ENCODE measurements at regions not wholly inside any gene's neighbourhood (a gene's known extent, or its start where the extent isn't known, plus 50 kb on each side); places are given as distances from the start of the nearest gene placed in this dataset.
A peak's percentile ranks its signal among the peaks of the same experiment; 100 is the strongest.

DNA sequence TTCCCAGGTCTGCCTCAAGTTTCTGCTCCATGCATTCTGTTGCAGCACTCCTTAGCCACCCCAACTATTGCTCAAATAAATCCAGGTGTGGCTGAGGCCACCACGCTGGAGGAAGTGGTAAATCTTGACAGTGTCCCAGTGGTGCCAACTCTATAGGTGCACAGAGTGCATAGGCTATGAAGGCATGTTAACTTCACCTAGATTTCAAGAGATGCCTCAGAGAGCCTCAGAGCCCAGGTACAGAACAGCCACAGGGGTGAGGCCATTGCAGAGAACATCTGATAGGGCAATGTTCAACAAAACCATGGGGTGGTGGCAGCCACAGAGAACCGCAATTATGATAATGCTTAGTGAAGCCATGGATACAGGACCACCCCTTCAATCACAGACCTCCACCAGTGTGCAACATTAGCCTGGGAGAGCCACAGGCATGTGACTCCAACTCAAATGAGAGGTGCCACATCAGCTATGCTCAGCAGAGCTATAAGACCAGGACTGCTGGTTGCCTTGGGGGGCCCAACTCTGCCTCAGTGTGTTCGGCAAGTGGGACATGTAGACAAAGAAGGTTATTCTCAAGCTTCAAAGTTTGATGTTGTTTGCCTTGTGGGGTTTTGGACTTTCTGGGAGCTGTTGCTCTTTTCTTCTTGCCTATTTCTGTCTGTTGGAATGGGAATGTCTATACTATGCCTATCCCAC lies 468.7 kb downstream of the ANKRD50 start:
- DNase-seq (ENCODE audit: low read depth in 3 of 3, low spot score in 2 of 3) = no peak

DNA sequence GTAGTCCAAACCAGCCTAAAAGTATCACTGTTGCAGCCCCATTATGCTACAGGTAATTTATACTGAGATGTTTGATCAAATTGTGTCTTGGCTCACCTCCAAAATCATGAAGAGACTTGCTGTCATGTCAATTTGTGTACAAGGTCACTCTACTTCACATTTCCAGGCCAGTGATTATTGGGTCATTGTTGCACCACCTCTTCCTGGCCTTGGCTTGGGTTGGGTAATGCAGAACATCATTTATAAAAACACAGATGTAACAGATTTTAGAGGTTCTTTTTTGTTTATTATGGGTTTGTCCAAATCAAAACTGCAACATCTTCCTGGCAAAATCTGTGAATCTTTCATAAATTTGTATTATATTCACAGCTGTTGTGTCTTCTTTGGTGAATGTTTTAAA lies 459.5 kb downstream of the ANKRD50 start:
- no peak for DNase-seq (ENCODE audit: low read depth in 3 of 3, low spot score in 2 of 3)

DNA sequence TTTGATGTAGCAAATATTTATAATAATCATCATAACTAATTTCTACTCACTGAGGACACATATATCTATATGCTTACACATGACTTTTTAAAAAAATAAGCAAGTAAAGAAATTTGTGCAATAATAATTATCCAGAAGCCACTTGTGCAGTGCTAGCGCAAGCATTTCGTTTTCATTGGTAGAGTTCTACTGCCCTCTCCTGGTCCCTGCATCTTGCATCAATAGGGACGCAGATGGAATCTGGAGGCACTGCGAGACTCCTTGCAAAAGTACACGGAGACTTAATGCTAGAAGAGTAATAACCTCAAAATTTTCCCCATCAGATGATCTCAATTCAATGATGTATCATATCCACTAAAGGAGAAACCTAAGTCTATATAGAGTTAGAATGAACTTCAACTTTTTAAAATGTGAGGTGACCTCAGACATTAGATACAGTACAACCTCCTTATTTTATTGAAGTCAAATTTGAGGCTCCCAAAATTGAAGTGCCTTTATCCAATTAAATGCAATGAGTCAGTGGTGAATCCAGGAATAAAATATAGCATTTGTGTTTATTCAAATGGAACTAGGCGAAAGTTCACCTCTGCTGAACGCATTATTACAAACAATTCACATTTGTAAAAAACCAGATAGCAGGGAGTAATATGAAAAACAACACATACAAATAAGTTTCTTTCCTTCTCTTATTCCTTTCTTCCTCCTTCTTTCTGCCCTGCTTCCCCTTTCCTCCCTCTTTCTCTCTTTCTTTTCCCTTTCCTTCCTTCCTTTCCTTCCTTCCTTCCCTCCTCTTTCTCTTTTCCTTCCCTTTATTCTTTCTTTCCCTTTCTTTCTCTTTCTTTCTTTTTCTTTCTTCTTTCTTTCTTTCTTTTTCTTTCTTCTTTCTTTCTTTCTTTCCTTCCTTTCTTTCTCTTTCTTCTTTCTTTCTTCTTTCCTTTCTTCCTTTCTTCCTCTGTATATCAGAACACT lies 450.0 kb downstream of the ANKRD50 start:
- DNase-seq (ENCODE audit: low read depth in 3 of 3, low spot score in 2 of 3) = peak; percentile 65 to 77 (median 71)

DNA sequence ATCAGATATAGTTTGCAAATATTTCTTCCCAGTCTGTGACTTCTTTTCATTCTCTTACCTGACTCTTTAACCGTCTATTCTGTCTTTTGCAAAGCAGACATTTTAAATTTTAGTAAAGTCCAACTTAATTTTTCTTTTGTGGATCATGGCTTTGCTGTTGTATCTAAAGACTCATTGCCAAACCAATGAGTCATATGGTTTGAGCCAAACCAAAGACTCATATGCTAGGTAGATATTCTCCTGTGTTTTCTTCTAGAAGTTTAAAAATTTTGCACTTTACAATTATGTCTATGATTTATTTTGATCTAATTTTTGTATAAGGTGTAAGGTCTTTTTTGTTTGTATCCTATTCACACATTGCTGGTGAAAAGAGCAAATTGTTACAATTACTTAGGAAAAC lies 446.8 kb downstream of the ANKRD50 start:
- no peak for DNase-seq (ENCODE audit: low read depth in 3 of 3, low spot score in 2 of 3)

DNA sequence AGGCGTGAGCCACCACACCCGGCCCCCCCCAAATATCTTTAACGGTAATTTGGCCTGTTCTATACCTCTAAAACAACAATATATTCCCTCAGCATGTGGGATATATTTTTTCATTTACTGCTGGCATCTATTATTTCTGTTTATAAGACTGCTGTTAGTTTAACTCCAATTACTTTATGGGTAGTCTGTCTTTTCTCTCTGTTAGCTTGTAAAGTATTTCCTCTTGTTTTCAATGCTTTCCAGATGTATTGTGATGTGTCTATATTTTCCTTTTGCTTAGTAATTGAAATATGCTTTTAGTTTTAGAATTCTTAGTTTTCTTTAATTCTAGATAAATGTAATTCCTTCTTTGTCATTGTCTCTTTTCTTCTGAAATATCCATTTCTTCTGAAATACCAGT lies 445.8 kb downstream of the ANKRD50 start:
- DNase-seq (ENCODE audit: low read depth in 3 of 3, low spot score in 2 of 3) = no peak

DNA sequence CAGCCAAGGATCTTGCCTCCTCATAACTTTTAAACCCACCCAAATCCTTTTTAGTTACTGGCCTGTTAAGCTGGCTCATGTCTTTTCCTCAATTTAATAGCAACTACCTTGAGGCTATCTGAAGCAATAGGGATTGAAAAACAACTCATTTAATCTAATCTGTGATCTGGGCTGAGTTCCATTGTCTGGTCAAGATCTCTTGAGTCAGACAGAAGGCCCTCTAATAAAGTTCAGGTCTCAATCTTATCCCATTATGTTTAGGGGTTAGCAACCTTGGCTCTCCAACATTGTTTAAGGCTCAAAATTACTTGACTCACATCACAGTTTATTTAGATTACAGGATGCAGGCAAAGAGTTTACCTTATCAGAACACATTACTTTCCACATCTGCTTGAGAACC lies 436.1 kb downstream of the ANKRD50 start:
- DNase-seq (ENCODE audit: low read depth in 3 of 3, low spot score in 2 of 3) = no peak

DNA sequence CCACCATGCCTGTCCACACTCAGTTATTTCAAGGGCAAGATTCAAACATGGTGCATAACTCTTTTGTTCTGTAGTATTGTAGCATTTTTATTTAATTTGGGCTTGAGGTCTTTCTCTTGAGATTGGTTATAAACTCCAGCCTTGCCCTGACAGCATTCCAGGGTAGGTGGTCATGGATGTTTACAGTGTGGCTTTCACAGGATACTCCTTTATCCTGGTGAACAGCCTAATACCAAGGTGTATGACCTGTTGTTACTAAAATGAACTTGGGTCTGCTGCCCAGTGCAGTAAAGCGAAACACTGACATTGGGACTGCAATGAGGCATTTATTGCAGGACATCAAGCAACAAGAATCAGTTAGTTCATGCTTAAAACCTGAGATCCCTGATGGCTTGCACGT lies 434.8 kb downstream of the ANKRD50 start:
- no peak for DNase-seq (ENCODE audit: low read depth in 3 of 3, low spot score in 2 of 3)

DNA sequence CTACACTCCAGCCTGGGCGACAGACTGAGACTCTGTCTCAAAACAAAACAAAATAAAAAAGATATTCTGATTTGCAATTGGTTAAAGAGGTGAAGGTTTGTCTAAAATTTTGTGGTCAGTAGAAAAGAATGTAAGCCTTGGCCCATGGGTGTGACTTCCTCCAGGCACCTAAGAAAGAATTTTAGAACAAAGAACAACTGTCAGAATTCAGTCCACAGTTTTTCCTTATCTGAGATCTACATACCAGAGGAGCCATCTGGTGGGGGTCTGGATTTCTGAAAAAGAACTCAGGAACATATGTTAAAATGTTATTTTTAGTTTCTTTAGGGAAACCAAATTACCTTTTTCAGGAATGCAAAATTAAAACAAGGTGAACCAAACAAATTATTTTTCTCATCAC lies 434.1 kb downstream of the ANKRD50 start:
- DNase-seq (ENCODE audit: low read depth in 3 of 3, low spot score in 2 of 3) = no peak

DNA sequence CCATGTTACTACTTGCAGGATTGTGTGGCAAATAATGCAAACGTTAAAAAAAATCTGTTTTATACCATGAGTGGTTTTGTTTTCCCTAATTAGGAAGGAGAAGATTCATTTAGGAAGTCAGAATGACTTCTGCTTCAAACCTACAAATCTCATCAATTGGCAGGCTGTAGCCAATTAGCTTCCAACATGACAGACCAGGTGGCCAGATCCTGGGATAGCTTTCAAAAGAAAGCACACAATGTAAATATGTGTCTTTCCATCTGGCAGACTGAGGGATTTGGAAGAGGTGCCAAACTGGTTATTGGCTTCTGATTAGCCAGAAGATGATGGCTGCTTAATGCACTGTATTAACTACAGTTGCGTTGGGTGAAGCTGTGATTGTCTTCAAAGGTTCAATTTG lies 432.8 kb downstream of the ANKRD50 start:
- DNase-seq (ENCODE audit: low read depth in 3 of 3, low spot score in 2 of 3) = no peak

DNA sequence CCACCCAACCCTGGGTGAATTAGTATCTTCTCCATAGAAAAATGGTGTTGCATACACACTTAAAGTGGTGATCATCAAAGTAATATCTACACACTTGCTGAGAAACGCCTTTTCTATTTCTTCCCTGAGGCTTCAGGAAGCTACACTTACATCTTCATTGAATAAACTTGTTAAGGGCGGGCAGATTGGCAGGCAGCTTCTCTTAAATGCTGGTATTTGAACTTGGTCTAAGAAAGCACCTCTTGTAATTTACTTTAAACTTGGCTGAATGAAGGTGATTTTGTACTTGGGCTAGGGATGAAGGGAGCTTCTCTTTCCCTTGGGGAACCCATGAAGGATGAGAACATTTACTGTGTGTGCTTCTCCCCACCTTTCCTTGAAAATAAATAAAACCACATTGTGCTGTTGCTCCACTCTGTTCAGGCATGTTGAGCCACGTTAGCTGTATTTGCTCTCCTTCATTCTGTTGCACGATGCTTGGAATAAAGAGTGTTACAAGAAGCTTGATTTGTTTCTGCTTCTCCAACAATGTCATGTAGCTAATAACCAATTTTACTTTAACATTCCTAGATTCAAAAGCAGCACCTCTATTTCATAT lies 430.1 kb downstream of the ANKRD50 start:
- no peak for DNase-seq (ENCODE audit: low read depth in 3 of 3, low spot score in 2 of 3)

DNA sequence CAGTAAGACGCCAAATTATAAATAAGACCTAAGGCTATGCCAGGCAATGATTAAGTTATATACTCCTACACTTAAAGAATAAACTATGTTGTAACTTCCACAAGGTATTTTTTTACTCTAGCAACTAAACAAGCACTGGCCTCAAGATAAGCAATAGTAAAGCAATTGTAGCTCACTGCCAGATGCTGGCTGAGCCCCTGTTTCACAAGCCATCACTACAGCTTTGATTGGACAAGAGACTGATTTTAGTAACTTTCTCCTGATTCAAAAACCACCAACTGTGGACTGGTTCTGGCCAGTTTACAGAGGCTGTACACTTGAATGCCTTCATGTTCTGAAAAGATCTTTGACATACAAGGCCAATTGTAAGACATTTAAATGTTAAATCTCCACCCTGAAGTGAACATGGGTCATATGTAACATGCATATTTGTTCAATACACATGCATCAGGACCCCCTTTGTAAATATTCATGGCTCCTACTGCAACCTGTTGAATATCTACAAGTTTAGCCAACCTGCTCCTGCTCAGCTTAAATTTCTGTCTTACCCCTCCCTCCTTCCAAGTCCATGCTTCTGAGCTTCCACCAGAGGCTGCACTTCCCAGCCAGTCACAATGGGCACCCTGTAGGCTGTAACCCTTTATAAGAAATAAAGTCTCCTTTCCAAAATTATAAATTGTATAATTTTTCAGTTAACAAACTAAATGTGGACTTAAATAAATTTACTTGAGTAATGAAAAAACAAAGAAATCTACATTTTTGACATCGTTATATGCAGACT lies 423.6 kb downstream of the ANKRD50 start:
- DNase-seq (ENCODE audit: low read depth in 3 of 3, low spot score in 2 of 3) = no peak

DNA sequence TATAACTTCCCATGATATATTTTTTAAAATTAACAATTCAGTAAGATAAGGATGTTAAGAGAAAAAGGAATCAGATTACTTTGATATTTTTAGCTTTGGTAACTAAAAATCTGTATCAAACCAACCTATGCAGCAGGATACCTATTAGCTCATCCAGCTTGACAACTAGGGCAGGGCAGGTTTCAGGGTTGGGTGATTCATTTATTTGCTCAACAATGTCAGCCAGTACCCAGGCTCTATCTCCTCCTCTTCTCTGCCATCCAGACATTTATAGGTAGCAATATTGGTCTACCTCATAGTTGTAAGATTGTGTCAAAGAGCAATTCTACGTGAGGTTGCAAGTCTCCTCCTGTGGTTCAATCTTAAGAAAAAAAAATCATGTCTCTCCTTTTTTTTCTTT lies 421.9 kb downstream of the ANKRD50 start:
- DNase-seq (ENCODE audit: low read depth in 3 of 3, low spot score in 2 of 3) = no peak

DNA sequence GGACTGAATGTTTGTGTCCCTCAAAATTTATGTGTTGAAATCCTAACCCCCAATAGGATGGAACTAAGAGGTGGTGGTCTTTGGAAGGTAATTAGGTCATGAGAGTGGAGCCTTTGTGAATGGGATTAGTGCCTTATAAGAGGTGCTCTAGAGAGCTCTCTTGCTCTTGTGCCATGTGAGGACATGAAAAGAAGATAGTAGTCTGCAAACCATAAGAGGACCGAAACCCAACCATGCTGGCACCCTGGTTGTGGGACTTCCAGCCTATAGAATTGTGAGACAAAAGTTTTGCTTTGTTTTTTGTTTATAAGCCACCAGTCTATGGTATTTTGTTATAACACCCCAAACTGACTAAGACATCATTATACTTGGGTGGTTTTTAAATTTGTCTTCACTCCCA lies 417.1 kb downstream of the ANKRD50 start:
- DNase-seq (ENCODE audit: low read depth in 3 of 3, low spot score in 2 of 3) = no peak

DNA sequence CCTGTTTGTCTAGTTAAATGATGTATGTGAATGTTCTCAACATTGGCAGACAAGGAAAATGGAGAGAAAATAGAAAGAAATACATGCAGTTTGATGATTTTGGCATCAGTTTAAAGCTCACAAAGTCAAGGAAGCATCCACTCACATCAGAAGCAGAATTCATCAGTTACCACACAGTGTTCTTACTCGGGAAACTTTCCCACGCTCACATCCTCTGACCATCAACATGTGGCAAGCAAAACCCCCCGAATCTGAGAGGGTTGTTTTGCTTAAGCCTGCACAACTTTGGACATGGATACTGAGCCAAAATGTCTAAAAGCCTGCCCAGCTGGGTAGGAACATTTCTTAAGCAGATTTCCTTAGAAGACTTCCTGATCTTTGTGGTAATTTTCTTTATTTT lies 407.6 kb downstream of the ANKRD50 start:
- DNase-seq (ENCODE audit: low read depth in 3 of 3, low spot score in 2 of 3) = no peak

DNA sequence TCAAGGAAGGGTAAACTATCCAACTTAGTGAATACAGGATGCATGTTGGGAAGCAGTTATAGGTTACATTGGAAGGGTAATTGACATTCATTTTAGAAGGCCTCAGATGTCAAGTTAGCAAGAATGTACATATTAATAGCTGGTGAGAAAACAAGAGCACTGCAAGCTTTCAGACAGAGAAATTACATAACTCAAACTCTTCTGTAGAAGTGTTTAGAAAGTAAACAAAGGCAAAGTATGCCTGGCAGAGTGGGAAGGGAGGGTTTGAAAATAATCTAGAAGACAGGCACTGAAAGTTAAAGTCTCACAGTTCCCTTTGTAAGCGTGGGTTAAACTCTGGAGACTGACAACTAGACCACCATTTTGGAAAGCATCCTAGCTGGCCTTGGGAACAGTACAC lies 406.2 kb downstream of the ANKRD50 start:
- no peak for DNase-seq (ENCODE audit: low read depth in 3 of 3, low spot score in 2 of 3)

DNA sequence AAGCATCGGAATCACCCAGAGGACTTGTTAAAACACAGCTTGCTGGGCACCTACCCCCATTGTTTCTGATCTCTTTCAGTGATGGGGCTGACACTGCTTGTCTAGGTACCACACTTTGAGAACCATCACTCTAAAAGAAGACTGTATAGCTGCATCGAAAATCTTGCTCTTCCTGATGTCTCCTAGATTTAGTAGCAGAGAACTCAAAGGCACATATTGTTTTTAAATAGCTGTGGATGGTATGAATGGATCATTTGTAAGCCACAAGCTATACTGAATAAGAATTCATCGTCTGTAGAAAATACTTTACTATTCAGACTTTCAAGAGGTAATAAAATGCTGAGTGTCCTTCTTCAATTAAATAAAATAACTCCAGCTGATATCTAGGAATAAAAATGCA lies 405.4 kb downstream of the ANKRD50 start:
- DNase-seq (ENCODE audit: low read depth in 3 of 3, low spot score in 2 of 3) = no peak

DNA sequence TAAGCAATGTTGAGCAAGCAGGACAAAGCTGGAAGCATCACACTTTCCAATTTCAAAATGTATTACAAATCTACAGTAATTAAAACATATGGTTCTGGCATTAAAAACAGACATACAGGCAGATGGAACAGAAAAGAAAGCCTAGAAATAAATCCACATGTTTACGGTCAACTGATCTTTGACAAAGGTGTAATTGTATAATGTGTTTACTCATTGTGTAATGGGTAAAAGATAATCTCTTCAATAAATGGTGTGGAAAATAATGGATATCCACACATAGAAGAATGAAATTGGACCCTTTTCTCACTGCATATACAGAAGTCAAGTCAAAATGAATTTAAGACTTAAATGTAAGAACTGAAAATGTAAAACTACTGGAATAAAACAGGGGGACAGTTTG lies 394.2 kb downstream of the ANKRD50 start:
- DNase-seq (ENCODE audit: low read depth in 3 of 3, low spot score in 2 of 3) = no peak

DNA sequence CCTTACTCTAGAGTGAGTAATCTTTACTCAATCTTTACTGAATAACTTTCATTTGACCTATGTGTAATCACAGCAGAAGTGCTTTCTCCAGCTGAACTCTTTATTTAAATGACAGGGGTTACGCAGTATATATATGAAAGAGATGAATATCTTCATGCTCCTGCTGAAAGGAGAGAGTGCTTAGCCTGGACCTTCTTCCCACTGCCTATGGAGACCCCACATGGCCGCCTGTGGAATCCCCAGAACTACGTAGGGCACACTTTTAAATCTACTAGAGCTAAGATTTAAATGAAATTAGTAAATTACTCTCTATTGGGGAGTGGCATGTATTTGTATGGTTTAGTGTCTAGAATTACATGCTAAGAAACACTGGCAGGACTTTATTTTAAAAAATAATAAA lies 391.2 kb downstream of the ANKRD50 start:
- no peak for DNase-seq (ENCODE audit: low read depth in 3 of 3, low spot score in 2 of 3)

DNA sequence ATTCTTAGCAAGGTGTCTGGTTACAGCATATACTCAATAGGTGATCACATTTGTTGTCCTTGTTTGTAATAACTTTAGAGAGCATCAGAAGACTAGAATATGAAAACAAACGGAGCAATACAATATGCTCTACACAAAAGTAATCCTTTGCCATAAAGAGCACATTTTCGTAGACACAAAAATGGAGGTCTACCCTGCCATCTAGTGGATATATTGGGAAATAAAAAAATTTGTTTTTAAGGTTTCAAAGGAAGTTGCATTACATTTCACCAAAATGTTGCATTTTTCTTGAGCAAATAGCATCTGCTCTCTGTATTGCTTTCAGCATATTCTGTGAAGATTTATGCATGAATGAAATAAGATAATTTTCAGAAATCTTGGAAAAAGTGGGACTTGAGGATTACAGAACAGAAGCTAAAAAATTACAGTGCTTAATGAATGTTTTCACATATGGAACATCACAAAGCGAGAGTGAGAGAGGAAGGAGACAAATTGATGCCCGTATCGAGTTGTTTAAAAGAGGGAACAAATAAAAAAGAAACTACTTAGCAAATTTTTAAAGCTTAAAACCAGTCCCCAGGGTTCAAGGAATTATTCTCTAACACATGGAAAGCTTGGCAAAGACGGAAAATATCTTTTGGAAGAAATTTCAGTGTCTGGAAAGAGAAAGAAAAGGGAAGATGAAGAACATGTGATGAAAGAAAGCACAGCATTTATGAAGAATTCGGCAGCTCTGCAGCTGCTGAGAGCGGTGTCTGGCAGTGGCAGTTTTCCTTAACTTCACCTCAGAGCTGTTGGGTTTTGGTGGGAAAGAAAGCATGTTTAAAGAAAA lies 390.1 kb downstream of the ANKRD50 start:
- DNase-seq (ENCODE audit: low read depth in 3 of 3, low spot score in 2 of 3) = no peak

DNA sequence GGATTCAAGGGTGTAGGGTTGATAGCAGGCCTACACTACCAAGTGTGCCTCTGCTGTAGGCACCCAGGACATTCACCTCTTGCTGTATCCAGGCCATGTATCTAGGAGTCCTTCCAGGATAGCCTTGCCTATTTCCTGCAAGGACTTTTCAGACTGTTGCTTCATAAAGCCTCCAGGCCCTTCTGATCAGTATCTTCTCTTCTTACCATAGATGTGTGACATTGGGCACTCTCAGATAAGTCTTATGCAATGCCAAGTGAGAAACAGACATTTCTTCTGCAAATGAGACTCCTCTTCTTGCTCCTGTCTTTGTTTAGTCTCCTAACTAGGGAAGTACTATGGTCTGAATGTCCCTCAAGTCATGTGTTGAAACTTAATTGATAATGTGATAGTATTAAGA lies 386.8 kb downstream of the ANKRD50 start:
- no peak for DNase-seq (ENCODE audit: low read depth in 3 of 3, low spot score in 2 of 3)

Data from right renal cortex interstitium (tissue), 3 donors.